ENCODE measurements at regions not wholly inside any gene's neighbourhood (a gene's known extent, or its start where the extent isn't known, plus 50 kb on each side); places are given as distances from the start of the nearest gene placed in this dataset.

DNA sequence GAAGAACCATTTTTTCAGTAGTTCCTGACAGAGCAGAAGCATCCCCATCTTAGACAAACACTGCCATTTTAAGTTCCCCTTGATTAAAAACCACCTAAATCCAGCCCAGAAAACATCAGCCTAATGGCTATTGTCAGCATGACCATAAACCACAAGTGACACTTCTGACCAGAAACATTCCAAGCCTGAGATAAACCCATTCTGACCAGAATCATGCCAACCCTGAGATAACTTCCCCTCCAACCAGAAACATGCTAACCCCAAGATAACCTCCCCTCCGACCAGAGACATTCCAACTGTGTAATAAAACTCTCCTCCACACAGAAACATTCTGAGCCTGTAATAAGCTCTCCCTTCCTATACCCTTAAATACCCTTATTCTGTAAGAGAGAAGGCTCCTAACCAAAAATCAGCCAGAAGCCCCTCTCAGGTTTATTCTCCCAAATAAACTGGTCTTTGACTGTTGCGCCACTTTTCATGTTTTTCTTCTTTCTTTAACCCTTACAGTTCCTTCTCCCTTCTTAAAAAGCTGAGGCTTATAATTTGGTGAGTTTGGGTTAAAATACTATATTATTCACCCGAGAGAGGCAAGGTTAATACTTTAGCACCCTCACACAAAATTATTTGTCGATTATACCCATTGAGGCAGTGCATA is 149.7 kb downstream of the HNMT start:
- no peak for TF ChIP-seq BHLHE40 (IDR thresholded peaks at IDR 0.05; ENCODE audit: borderline replicate concordance)
- no peak for TF ChIP-seq CTBP1 (IDR thresholded peaks at IDR 0.05; ENCODE audit: borderline replicate concordance)
